ENCODE measurements at regions not wholly inside any gene's neighbourhood (a gene's known extent, or its start where the extent isn't known, plus 50 kb on each side); places are given as distances from the start of the nearest gene placed in this dataset.

DNA sequence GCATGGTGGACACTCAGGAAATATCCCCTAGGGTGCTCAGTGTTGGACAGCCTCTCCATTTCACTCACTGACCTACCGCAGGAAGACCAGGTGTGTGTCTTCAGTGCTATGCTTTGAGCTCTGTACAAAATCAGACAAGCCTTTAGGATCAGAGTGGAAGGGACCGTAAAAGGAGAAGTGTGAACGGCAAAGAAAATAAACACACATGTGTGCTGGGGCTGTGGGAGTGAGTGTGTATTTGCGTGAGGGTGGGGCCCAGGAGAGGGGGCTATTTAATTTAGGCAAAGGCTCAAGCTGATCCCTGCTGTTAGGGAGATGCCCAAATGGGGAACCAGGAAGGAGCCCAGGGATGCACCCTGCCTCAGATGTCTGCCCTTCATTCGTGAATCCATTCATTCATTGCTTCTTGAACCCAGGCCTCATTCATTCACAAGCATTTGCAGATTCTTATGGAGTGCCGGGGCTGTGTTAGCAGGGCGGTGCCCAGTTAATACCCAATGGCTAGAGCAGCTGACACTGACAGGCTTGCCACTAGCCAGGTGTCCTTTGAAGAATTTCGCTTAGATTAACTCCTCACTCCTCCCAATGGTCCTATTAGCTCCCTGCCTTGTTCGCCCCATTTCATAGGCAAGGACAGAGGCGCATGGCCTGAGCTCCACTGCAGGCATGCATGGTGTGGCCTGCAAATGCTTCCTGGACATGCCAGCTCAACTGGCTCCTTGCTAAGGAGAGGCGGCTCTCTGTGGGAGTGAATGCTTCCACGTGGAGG, 296.7 kb upstream of the FOXF1 start:
- TF ChIP-seq CBX5 (IDR thresholded peaks at IDR 0.05; ENCODE audit: low read depth) = no peak
- no peak for TF ChIP-seq CTCF (IDR thresholded peaks at IDR 0.05 in 2 of 3, conservative IDR thresholded peaks at IDR 0.05 in 1 of 3; ENCODE audit: control insufficient read depth in 2 of 3, extremely low read depth in 1 of 3, insufficient read depth in 1 of 3, low read depth in 3 of 3, low read length in 3 of 3)
- no peak for TF ChIP-seq EZH2 (IDR thresholded peaks at IDR 0.05; ENCODE audit: borderline replicate concordance, control insufficient read depth, low read depth, low read length)
- no peak for TF ChIP-seq CREM (IDR thresholded peaks at IDR 0.05; ENCODE audit: low read depth)
- TF ChIP-seq, protein P1, sequence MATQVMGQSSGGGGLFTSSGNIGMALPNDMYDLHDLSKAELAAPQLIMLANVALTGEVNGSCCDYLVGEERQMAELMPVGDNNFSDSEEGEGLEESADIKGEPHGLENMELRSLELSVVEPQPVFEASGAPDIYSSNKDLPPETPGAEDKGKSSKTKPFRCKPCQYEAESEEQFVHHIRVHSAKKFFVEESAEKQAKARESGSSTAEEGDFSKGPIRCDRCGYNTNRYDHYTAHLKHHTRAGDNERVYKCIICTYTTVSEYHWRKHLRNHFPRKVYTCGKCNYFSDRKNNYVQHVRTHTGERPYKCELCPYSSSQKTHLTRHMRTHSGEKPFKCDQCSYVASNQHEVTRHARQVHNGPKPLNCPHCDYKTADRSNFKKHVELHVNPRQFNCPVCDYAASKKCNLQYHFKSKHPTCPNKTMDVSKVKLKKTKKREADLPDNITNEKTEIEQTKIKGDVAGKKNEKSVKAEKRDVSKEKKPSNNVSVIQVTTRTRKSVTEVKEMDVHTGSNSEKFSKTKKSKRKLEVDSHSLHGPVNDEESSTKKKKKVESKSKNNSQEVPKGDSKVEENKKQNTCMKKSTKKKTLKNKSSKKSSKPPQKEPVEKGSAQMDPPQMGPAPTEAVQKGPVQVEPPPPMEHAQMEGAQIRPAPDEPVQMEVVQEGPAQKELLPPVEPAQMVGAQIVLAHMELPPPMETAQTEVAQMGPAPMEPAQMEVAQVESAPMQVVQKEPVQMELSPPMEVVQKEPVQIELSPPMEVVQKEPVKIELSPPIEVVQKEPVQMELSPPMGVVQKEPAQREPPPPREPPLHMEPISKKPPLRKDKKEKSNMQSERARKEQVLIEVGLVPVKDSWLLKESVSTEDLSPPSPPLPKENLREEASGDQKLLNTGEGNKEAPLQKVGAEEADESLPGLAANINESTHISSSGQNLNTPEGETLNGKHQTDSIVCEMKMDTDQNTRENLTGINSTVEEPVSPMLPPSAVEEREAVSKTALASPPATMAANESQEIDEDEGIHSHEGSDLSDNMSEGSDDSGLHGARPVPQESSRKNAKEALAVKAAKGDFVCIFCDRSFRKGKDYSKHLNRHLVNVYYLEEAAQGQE (IDR thresholded peaks at IDR 0.05; ENCODE audit: low read depth, low read length) = no peak

Measured in GM12878 (cell line).